OCI-LY1 (cell line): ENCODE measurements at regions not wholly inside any gene's neighbourhood (a gene's known extent, or its start where the extent isn't known, plus 50 kb on each side); places are given as distances from the start of the nearest gene placed in this dataset.

Experiments used
- H2AFZ ChIP-seq: fragments of 200-600 bp; sonication (generic), shearing (Covaris generic); 2 replicates; pipeline ENCODE4 v1.6.0; 2014; ENCODE audit warnings: antibody characterized with exemption, mild to moderate bottlenecking, low read length
- H3F3A ChIP-seq: fragments of 200-600 bp; sonication (generic), shearing (Covaris generic); 2 replicates; pipeline ENCODE4 v1.6.0; 2014; ENCODE audit warnings: mild to moderate bottlenecking, antibody characterized with exemption, low read length, moderate library complexity; ENCODE audit not compliant: insufficient read depth
- H3K27ac ChIP-seq: fragments of 200-600 bp; sonication (generic); 2 replicates; pipeline ENCODE4 v1.5.1; 2014; ENCODE audit warnings: low read length, mixed run types, mild to moderate bottlenecking, low read depth; ENCODE audit not compliant: poor library complexity, severe bottlenecking
- H3K27me3 ChIP-seq: fragments of 200-600 bp; sonication (generic); 2 replicates; pipeline ENCODE4 v1.6.0; 2014; ENCODE audit warnings: antibody characterized with exemption, mild to moderate bottlenecking, low read length, moderate library complexity; ENCODE audit not compliant: insufficient read depth
- H3K36me3 ChIP-seq: fragments of 200-600 bp; sonication (generic); 2 replicates; pipeline ENCODE4 v1.6.1; 2014; ENCODE audit warnings: mild to moderate bottlenecking, antibody characterized with exemption, low read length, moderate library complexity, mixed read lengths; ENCODE audit not compliant: insufficient read depth
- H3K4me1 ChIP-seq: fragments of 200-600 bp; sonication (generic); 2 replicates; pipeline ENCODE4 v1.5.1; 2014; ENCODE audit warnings: mild to moderate bottlenecking, low read length, moderate library complexity; ENCODE audit not compliant: insufficient read depth, severe bottlenecking
- H3K4me2 ChIP-seq: fragments of 200-600 bp; sonication (generic), shearing (Covaris generic); 2 replicates; pipeline ENCODE4 v1.6.1; 2014; ENCODE audit warnings: low read length
- H3K4me3 ChIP-seq: fragments of 200-600 bp; sonication (generic); 2 replicates; pipeline ENCODE4 v1.5.1; 2014; ENCODE audit warnings: low read length, low read depth, mild to moderate bottlenecking, mixed read lengths; ENCODE audit not compliant: poor library complexity, severe bottlenecking
- H3K79me2 ChIP-seq: fragments of 200-600 bp; shearing (Covaris generic); 2 replicates; pipeline ENCODE4 v1.6.1; 2016; ENCODE audit warnings: mixed run types, low read length, mixed read lengths; ENCODE audit not compliant: insufficient read depth
- H3K9ac ChIP-seq: fragments of 200-600 bp; sonication (generic), shearing (Covaris generic); 2 replicates; pipeline ENCODE4 v1.6.1; 2014; ENCODE audit warnings: mild to moderate bottlenecking, low read length, mixed read lengths
- H3K9me2 ChIP-seq: fragments of 200-600 bp; sonication (generic), shearing (Covaris generic); 2 replicates; pipeline ENCODE4 v1.6.1; 2014; ENCODE audit warnings: low read depth, mild to moderate bottlenecking, low read length, mixed read lengths
- H3K9me3 ChIP-seq: fragments of 200-600 bp; shearing (Covaris generic); 2 replicates; pipeline ENCODE4 v1.6.1; 2014; ENCODE audit warnings: low read length, mixed read lengths
- H4K20me1 ChIP-seq: fragments of 200-600 bp; sonication (generic), shearing (Covaris generic); 2 replicates; pipeline ENCODE4 v1.6.0; 2016; ENCODE audit warnings: mild to moderate bottlenecking, low read length; ENCODE audit not compliant: insufficient read depth
- EZH2 ChIP-seq: fragments of 200-600 bp; sonication (generic), shearing (Covaris generic); IDR thresholded peaks from 2 replicates; pipeline ENCODE4 v1.8.0; 2017; ENCODE audit warnings: borderline replicate concordance, mixed run types, mild to moderate bottlenecking, antibody characterized with exemption, low read length, moderate library complexity, mixed read lengths
- TF ChIP-seq, protein P1 (sequence below): fragments of 200-600 bp; sonication (generic), shearing (Covaris generic); IDR thresholded peaks from 2 replicates; pipeline ENCODE4 v1.5.1; 2017; ENCODE audit warnings: mild to moderate bottlenecking, antibody characterized with exemption, low read length, moderate library complexity, mixed read lengths

DNA sequence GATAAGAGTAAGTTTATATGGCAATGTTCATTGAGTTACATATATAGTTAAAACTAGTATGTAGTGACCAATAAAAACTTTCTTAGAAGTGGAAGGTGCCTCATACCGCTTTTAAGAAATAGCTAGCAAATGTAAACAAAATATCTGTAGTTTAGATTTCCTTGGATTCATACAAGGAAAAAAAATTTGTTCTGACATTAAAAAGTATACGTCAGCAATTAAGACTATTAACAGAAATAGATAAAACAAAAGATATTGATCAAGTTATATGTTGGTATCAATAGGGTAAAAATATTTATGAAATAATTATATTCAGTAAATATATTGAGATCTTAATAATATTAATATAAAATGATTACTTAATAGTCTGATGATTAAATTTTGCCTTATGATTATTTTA is 718.8 kb upstream of the LRFN5 start:
- no peak overlapping the region for H3K27ac ChIP-seq
- H3F3A ChIP-seq: no peaks in the 10 kb centered on the region; the same call in 1 of the 2 replicates
- no peaks in the 10 kb centered on the region for H3K9me2 ChIP-seq
- H3K4me1 ChIP-seq: no peaks in the 10 kb centered on the region
- H3K4me2 ChIP-seq: no peak overlapping the region
- TF ChIP-seq, protein P1, sequence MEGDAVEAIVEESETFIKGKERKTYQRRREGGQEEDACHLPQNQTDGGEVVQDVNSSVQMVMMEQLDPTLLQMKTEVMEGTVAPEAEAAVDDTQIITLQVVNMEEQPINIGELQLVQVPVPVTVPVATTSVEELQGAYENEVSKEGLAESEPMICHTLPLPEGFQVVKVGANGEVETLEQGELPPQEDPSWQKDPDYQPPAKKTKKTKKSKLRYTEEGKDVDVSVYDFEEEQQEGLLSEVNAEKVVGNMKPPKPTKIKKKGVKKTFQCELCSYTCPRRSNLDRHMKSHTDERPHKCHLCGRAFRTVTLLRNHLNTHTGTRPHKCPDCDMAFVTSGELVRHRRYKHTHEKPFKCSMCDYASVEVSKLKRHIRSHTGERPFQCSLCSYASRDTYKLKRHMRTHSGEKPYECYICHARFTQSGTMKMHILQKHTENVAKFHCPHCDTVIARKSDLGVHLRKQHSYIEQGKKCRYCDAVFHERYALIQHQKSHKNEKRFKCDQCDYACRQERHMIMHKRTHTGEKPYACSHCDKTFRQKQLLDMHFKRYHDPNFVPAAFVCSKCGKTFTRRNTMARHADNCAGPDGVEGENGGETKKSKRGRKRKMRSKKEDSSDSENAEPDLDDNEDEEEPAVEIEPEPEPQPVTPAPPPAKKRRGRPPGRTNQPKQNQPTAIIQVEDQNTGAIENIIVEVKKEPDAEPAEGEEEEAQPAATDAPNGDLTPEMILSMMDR: no peak
- TF ChIP-seq EZH2: no peak
- no peak overlapping the region for H3K4me3 ChIP-seq
- H3K36me3 ChIP-seq: no peaks in the 10 kb centered on the region
- H3K79me2 ChIP-seq: no peaks in the 10 kb centered on the region
- H2AFZ ChIP-seq: no peak overlapping the region
- no peaks in the 10 kb centered on the region for H4K20me1 ChIP-seq
- H3K27me3 ChIP-seq: no peaks in the 10 kb centered on the region
- no peaks in the 10 kb centered on the region for H3K9me3 ChIP-seq
- H3K9ac ChIP-seq: no peak overlapping the region

DNA sequence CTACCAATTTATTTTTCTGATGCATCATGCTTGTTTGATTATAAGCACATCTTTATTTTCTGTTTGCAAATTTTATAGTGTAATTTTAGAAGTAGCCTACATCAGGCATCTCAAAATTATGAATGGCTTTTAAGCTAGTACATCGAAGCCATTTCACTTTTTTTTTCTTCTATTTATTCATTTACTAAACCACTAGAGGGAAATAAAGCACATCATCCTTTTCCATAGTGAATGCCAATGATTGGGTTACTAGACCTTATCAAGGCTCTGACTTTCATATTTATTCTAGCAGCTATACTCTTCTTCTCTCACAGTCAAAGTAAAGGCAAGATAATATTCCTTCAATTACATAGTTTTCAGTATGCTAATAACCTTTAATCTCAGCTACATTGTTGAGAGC is 736.4 kb upstream of the LRFN5 start:
- TF ChIP-seq, protein P1: peak; percentile 32; the same call in 1 of the 2 replicates
- no peak for TF ChIP-seq EZH2
- Histone ChIP-seq H3F3A (no peaks in the 10 kb centered on the region), H4K20me1 (no peaks in the 10 kb centered on the region), H3K9me2 (no peaks in the 10 kb centered on the region), H3K4me2 (no peak overlapping the region), H2AFZ (peak overlapping the region; percentile 95), H3K27ac (no peak overlapping the region), H3K4me1 (no peaks in the 10 kb centered on the region), H3K4me3 (no peak overlapping the region), H3K27me3 (no peaks in the 10 kb centered on the region), H3K79me2 (no peaks in the 10 kb centered on the region), H3K9ac (no peak overlapping the region), H3K9me3 (no peaks in the 10 kb centered on the region), H3K36me3 (no peaks in the 10 kb centered on the region)

DNA sequence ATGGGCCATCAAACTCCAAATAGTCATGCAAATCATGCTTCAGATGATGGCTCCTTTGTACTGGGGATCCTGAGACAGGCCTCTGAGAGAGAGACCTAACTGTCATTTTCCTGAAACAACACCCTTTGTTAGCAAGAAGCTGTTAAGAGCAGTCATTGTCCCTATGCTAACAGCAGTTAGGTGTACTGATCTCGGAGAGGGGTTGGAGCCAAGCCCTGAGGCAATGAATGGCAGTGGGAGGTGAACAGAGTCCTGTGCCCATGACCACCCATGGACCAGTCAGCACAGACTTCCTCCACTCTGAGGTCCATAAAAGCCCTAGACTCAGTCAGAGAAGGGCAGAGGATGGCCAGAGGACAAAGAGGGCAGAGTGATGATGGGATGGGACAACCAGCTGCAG is 747.6 kb upstream of the LRFN5 start:
- no peaks in the 10 kb centered on the region for H3K79me2 ChIP-seq
- H3K4me2 ChIP-seq: no peak overlapping the region
- H2AFZ ChIP-seq: no peak overlapping the region
- H3K9me3 ChIP-seq: 0 out of 2 replicates have a peak, but pooled peaks cover 5% of the 10 kb centered on the region
- no peaks in the 10 kb centered on the region for H3K36me3 ChIP-seq
- no peaks in the 10 kb centered on the region for H3K27me3 ChIP-seq
- H3K9ac ChIP-seq: no peak overlapping the region
- no peaks in the 10 kb centered on the region for H3K4me1 ChIP-seq
- no peak overlapping the region for H3K27ac ChIP-seq
- TF ChIP-seq EZH2: no peak
- TF ChIP-seq, protein P1: no peak
- H3K4me3 ChIP-seq: no peak overlapping the region
- H4K20me1 ChIP-seq: no peaks in the 10 kb centered on the region
- no peaks in the 10 kb centered on the region for H3F3A ChIP-seq
- no peaks in the 10 kb centered on the region for H3K9me2 ChIP-seq
